Breast epithelium (tissue), 3 donors: ENCODE measurements at regions not wholly inside any gene's neighbourhood (a gene's known extent, or its start where the extent isn't known, plus 50 kb on each side); places are given as distances from the start of the nearest gene placed in this dataset.

Experiments used
- POLR2A ChIP-seq: fragments of 450-650 bp; IDR thresholded peaks from one replicate; pipeline ENCODE4 v1.6.1; 2016; ENCODE audit warnings: antibody characterized with exemption, mild to moderate bottlenecking, moderate library complexity
- TF ChIP-seq, protein P1 (sequence below), 3 donors: fragments of 450-650 bp; IDR thresholded peaks; one replicate each; pipeline ENCODE4 v1.5.1; 2016 to 2017; ENCODE audit warnings: antibody characterized with exemption in 3 of 3, mild to moderate bottlenecking in 3 of 3, moderate library complexity in 3 of 3

GRCh38 chr15:29873264-29873663, 51.0 kb upstream of the TJP1 start:
- TF ChIP-seq, protein P1, sequence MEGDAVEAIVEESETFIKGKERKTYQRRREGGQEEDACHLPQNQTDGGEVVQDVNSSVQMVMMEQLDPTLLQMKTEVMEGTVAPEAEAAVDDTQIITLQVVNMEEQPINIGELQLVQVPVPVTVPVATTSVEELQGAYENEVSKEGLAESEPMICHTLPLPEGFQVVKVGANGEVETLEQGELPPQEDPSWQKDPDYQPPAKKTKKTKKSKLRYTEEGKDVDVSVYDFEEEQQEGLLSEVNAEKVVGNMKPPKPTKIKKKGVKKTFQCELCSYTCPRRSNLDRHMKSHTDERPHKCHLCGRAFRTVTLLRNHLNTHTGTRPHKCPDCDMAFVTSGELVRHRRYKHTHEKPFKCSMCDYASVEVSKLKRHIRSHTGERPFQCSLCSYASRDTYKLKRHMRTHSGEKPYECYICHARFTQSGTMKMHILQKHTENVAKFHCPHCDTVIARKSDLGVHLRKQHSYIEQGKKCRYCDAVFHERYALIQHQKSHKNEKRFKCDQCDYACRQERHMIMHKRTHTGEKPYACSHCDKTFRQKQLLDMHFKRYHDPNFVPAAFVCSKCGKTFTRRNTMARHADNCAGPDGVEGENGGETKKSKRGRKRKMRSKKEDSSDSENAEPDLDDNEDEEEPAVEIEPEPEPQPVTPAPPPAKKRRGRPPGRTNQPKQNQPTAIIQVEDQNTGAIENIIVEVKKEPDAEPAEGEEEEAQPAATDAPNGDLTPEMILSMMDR (IDR thresholded peaks at IDR 0.05): no peak
- no peak for TF ChIP-seq POLR2A
